ENCODE measurements at regions not wholly inside any gene's neighbourhood (a gene's known extent, or its start where the extent isn't known, plus 50 kb on each side); places are given as distances from the start of the nearest gene placed in this dataset.

DNA sequence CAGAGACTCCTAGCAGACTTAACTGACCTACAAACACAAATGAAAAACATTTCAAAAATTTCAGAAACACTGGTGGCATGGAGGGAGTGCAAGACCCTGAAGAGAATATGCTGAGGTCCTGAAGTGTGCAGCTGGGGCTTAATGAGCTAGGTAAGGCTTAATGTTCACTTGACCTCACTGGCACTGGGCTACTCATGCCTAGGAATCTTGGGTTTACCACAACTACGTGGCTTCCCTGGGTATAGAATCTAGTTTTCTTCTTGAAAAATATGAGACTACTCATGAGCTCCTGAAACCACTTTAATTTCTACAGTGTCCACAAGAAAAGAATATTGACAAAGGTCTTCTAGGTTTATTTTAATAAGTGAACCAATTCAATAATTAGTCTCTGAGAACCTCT, 139.8 kb downstream of the HNMT start:
- TF ChIP-seq, protein P1, sequence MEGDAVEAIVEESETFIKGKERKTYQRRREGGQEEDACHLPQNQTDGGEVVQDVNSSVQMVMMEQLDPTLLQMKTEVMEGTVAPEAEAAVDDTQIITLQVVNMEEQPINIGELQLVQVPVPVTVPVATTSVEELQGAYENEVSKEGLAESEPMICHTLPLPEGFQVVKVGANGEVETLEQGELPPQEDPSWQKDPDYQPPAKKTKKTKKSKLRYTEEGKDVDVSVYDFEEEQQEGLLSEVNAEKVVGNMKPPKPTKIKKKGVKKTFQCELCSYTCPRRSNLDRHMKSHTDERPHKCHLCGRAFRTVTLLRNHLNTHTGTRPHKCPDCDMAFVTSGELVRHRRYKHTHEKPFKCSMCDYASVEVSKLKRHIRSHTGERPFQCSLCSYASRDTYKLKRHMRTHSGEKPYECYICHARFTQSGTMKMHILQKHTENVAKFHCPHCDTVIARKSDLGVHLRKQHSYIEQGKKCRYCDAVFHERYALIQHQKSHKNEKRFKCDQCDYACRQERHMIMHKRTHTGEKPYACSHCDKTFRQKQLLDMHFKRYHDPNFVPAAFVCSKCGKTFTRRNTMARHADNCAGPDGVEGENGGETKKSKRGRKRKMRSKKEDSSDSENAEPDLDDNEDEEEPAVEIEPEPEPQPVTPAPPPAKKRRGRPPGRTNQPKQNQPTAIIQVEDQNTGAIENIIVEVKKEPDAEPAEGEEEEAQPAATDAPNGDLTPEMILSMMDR (IDR thresholded peaks at IDR 0.05; ENCODE audit: insufficient read depth, low read depth, low read length) = no peak
- no peak for TF ChIP-seq EZH2 (IDR thresholded peaks at IDR 0.05; ENCODE audit: insufficient read depth, low read length)
